GM19240 (cell line): ENCODE measurements at regions not wholly inside any gene's neighbourhood (a gene's known extent, or its start where the extent isn't known, plus 50 kb on each side); places are given as distances from the start of the nearest gene placed in this dataset.
A peak's percentile ranks its signal among the peaks of the same experiment; 100 is the strongest.
"Not testable (repeated sequence)": the region's sequence is repeated elsewhere in the genome, so short reads cannot be mapped to it uniquely, and the experiment has no call there.

Experiments used
- DNase-seq: peaks from one replicate; pipeline ENCODE4 v3.0.0; 2011; ENCODE audit warnings: low spot score; ENCODE audit not compliant: insufficient read length

GRCh38 chr10:28188526-28188925 is 114.3 kb downstream of the MPP7 start:
- no peak for DNase-seq

- DNase-seq: no peak
These were observed 115.8 kb downstream of the MPP7 start for GRCh38 chr10:28186887-28187578.

- no peak for DNase-seq
These were observed 116.4 kb downstream of the MPP7 start for GRCh38 chr10:28186461-28186860.

- DNase-seq: no peak
These were observed 118.1 kb downstream of the MPP7 start for GRCh38 chr10:28184810-28185209.

GRCh38 chr10:28181478-28182096 is 121.3 kb downstream of the MPP7 start:
- no peak for DNase-seq

- DNase-seq: no peak
These were observed 122.2 kb downstream of the MPP7 start for GRCh38 chr10:28180654-28181053.

- DNase-seq: no peak
These were observed 123.1 kb downstream of the MPP7 start for GRCh38 chr10:28179743-28180099.

GRCh38 chr10:28179006-28179742 is 123.7 kb downstream of the MPP7 start:
- DNase-seq: peak; percentile 7

GRCh38 chr10:28177944-28178637 is 124.8 kb downstream of the MPP7 start:
- no peak for DNase-seq

GRCh38 chr10:28176498-28176897 is 126.4 kb downstream of the MPP7 start:
- DNase-seq: not testable (repeated sequence)

GRCh38 chr10:28172223-28172610 is 130.6 kb downstream of the MPP7 start:
- no peak for DNase-seq

GRCh38 chr10:28171468-28172222 is 131.2 kb downstream of the MPP7 start:
- no peak for DNase-seq

- no peak for DNase-seq
These were observed 133.3 kb downstream of the MPP7 start for GRCh38 chr10:28169525-28169924.

GRCh38 chr10:28160866-28161405 is 141.9 kb downstream of the MPP7 start:
- DNase-seq: no peak

- no peak for DNase-seq
These were observed 145.5 kb downstream of the MPP7 start for GRCh38 chr10:28157379-28157778.

- no peak for DNase-seq
These were observed 147.1 kb downstream of the MPP7 start for GRCh38 chr10:28155726-28156125.

- DNase-seq: no peak
These were observed 151.2 kb downstream of the MPP7 start for GRCh38 chr10:28151636-28152035.

- DNase-seq: no peak
These were observed 150.9 kb upstream of the ODAD2 start for GRCh38 chr10:28149746-28150145.

- no peak for DNase-seq
These were observed 148.8 kb upstream of the ODAD2 start for GRCh38 chr10:28147706-28148105.

GRCh38 chr10:28139138-28139537 is 140.3 kb upstream of the ODAD2 start:
- DNase-seq: no peak
